HS-27A (cell line): ENCODE measurements at regions not wholly inside any gene's neighbourhood (a gene's known extent, or its start where the extent isn't known, plus 50 kb on each side); places are given as distances from the start of the nearest gene placed in this dataset.
"Not testable (repeated sequence)": the region's sequence is repeated elsewhere in the genome, so short reads cannot be mapped to it uniquely, and the experiment has no call there.

Experiments used
- DNase-seq: peaks from one replicate; pipeline ENCODE4 v3.0.0-alpha.2; 2012; ENCODE audit warnings: low read depth, missing footprints

DNA sequence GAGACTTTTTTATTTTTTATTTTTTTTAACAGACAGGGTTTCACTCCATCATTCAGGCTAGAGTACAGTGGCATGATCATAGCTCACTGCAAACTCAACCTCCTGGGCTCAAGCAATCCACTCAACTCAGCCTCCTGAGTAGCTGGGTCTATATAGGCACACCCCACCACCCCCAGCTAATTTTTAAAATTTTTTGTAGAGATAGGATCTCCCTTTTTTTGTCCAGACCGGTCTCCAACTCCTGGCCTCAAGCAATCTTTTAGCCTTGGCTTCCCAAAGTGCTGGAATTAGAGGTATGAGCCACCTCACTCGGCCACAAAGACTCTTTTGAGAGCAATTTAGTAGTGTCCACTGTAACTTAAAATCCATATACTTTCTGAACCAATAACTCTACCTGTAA lies 103.3 kb upstream of the DST start:
- no peak for DNase-seq

DNA sequence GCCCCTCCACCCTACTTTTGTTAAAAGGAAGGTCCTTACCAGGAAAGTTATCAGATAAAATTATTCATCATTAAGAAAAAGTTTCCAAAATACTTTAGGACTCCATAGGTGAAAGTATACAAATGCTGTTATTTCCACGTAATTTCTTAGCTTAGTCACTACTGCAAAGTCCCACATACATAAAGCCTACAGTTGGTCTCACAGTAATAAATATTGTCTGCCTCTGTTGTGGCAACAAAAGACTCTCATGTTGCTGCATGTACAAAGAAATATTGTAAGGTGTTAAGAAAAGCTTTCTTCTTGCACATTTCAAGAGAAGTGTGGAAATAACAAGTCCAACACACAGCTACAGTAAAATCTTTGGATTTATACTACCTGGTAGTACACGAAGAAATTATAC lies 102.4 kb upstream of the DST start:
- DNase-seq: no peak

DNA sequence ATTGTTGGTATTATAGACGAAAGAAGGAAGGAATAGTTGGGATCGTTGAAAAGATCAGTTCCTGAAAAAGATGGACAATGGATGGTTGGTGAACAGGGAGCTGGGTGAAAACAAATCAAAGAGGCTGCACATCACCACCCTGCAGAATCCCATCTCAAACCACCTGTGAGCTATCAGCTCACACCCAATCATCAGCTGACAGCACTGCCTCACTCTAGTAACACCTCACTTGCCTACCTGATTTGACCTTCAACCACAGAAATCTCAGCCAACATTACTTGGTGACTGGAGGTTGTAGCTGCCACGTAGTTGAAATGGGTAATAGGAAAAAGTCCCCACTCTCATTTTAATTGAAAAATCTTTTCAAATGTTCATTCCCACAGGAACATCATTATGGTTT lies 101.8 kb upstream of the DST start:
- DNase-seq: no peak

DNA sequence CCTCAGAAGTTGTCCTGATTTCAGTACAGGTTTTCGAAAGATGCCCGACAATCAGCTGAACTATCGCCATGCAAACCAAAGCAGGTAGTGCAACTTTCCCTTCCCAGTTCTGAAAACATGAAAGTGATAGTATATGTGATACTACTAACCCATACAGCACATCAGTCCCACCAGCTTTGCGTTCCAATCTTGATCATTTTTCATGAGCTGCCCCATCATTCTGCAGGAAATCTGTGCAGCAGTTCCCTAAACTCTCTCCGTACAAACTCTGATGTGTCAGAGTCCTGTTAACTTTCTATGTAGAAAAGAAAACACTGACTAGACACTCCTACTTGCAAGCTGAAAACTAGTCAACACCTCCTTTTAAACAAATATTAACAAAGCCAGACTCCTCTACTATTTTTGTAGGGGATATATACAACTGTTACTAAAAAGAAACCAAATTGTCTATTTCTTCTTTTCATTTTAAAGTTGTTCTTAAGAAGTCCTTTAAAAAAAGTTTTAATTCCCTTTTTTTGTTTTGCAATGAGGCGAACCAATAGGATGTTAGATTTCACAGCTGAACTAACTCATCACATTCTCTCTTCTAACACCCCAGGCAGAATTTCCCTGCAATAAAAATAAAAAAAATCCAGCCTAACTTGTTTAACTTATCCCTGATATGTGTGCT lies 99.6 kb upstream of the DST start:
- no peak for DNase-seq

DNA sequence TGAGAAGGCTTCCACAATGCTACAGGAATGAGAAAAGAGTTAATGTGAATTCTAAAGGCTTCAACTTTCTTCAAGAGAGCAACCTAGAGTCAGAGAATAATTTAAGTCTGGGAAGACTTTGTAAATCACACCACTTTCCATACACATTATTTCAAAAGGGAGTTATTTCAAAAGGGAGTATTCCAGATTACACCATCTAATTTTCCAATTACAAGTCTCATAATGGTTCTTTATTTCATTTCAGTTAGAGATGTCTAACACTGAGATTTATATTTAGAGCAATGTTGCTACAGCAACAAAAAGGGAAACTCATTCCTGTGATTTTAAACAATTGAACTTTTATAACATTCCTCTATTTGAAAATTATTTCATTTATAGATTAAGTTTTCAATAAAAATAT lies 98.8 kb upstream of the DST start:
- DNase-seq: no peak

DNA sequence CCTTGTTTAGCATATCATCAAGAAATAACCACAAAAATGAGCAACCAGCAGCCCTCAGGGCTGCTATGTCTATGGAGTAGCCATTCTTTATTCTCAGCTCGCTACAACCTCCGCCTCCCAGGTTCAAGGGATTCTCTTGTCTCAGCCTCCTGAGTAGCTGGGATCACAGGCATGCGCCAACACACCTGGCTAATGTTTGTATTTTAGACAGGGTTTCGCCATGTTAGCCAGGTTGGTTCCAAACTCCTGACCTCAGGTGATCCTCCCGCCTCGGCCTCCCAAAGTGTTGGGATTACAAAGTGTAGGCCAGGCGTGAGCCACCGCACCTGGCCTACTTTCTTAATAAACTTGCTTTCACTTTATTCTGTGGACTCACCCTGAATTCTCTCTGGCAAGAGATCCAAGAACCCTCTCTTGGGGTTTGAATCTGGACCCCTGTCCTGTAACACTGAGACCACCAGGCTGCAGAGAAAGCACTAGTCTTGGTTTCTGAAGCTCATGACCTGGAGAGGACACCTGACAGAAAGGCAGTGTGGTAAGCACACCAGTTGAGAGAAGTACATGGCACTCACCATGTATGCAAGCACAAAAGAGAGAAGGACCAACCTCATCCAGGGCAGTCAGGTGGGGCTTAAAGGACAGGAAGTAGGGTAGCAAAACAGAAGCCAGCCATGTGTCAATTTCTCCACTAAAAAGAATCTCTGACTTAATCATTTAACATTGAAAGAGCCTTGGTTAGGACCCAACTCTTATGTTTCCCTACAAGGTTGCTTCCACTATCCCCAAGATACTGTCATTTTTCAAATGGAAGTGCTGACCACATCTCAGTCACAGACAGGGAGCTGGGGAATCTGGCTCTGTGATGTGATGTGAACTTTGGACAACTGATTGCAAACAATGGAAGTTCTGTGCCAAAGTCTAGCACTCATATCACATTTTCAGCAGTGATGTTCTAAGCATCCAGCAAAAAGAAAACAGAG lies 97.4 kb upstream of the DST start:
- DNase-seq: no peak

DNA sequence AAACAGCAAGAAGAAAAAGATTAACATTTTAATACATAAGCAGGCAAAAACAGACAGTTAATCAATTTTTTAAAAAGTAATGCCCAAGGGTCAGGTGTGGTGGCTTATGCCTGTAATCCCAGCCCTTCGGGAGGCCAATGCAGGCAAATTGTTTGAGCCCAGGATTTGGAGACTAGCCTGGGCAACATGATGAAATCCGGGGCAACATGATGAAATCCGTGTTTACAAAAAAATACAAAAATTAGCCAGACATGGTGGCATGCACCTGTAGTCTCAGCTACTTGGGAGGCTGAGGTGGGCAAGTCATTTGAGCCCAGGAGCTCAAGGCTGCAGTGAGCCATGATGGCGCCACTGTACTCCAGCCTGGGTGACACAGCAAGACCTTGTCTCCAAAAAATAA lies 94.1 kb upstream of the DST start:
- no peak for DNase-seq

DNA sequence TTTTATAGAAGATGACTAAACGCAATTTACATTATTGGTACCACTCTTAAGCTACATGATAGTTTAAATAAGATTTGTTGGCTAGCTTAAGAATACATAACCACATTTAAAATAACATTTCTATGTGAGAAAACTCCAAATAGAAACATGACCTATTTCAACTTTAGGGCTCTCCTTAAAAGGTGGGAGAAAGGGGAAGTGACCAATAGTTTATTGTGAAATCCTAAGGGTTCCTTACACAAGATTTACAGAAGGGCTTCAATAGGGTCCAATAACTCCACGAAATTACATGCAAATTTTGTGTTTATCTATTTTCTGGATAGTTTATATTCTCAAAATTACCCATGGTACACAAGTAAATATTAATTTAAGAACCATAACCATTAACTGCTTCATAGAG lies 91.6 kb upstream of the DST start:
- no peak for DNase-seq

DNA sequence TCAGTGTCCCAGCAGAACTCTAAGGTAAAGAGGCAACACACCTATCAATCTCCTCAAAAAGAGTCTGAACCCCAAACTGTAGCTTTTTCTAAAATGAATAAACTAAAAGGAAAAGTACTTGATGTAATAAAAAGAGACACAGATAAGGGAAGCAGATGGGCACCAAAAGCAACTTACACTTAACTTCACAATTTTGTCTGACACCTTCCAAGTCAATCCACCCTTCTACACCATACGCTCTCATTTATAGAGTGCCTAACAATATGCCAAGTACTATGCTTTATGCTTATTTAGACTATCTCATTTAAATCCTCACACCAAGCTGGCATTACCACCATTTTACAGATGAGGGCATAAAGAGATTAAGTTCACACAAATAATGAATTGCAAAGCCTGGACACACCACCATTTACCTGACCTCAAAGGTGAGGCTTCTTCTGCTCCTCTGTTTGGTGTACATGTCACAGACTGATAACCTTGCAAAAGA lies 90.6 kb upstream of the DST start:
- DNase-seq: no peak

DNA sequence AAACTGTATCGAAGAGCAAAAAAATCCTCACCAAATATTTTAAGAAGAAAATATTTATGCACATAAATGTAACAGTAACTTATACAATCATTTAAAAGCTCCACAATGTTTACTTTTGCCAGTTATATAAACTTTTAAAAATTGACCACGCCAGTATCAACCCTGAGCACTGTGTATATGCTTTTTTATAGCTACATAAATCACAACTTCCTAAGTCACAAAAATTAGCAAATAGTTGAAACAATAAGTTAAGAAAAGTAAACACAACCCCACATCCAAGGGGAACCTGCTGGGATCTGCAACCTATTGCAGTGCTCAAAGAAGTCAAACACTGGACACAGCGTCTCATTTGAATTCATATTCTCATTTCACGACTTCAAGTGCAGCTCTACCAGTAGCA lies 89.8 kb upstream of the DST start:
- DNase-seq: no peak

DNA sequence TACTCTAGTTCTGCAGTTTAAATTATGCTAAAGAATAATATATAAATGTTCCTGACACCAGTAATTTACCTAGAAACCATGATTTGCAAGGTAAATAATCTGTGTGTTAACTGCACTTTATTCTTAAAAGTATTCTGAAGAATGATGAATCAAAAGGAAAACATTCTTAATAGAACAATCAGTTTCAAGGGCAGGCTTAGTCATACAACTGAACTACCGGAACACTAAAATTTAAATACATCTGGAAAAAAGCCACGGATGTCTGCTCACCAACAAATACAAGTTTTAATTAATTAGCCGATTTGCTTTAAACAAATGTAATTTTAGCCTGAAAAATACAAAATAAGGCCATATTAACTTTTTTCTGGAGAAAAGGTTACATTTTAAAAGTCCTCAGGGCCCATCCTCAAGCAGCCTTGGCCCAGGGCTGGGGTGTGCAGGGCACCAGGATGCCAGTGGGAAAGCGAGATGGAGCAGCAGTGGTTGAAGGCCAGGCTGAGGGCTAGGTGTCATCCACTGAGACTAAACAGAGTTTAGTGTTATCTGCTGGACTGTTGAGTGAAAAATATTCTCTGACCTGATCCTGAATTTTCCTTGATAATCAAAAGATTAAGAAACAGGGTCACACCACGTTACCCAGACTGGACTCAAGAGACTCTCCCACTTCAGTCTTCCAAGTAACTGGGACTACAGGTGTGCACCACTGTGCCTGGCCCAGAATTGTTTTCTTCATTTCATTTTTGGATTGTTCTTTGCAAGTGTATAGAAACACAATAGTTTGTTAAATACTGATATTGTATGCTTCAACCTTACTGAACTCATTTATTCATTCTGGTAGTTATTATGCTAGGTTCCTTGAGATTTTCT lies 88.2 kb upstream of the DST start:
- DNase-seq: peak; percentile 36

DNA sequence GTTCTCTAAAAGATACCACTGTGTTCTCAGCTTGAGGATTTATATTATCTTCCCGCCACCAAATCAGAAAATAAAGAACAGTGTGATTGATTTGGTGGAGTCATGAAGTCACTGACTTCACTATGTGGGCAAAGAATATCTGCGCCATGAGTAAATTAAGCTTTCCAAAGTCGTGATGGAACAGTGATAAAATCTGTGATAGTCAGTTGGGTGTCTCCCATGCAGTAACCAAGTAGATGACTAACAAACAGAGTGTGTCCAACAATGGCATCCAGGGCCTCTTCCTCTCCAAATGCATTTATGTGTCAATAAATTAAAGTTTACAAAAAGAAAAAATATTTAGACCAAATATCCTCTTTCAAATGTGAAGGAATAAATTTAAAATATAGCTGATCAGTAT lies 87.0 kb upstream of the DST start:
- peak; percentile 55 for DNase-seq

DNA sequence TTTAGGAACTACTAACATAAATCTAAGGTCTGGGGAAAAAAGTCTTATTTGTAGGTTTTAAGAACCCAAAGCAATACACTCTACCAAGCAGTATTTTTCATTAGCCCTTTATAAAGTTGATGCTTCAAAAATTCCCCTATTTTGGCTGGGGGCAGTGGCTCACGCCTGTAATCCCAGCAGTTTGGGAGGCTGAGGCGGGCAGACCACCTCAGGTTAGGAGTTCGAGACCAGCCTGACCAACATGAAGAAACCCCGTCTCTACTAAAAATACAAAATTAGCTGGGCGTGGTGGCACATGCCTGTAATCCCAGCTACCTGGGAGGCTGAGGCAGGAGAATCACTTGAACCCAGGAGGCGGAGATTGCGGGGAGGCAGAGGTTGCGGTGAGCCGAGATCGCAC lies 86.5 kb upstream of the DST start:
- DNase-seq: not testable (repeated sequence)

DNA sequence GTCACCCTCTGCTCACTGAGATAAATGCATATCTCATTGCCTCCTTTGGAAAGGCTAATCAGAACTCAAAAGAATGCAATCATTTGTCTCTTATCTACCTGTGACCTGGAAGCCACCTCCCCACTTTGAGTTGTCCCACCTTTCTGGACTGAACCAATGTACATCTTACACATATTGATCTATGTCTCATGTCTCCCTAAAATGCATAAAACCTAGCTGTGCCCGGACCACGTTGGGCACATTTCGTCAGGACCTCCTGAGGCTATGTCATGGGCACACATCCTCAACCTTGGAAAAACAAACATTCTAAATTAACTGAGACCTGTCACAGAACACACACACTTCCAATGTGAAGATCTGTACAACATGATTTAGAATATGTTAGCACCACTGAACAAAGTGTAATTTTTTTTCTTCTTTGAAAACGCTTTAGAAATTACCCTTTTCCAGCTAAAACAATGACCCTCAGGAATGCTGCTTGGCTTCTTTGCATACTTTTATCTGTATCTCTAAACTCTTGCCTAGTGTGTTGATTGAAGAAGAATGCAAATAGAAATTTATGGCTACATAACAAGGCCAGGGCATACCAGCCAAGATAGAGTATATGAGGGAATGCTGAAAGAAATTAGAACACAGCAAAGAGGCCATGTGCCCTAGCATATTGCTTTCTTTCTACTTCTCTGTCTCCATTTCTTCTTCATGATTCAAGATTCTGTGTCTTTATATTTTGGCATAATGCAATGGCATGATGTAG lies 84.6 kb upstream of the DST start:
- DNase-seq: no peak

DNA sequence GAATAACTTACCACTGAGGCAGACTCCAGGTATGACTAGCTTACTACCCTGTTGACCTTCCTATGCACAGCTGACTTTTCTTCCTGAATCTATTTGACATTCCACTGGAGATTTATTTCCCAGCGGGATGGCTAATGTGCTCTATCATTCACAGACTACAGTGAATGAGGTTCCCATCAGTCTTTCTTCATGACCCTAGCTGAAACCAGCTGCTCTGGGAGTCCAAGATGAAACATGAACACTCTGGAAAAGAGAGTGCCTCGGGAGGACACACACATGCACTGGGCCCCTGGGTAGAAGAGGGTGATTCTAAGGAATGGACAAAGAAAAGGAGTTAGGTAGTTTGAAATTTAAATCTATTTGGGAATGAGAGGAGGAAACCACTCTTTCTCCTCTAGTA lies 82.6 kb upstream of the DST start:
- DNase-seq: no peak

DNA sequence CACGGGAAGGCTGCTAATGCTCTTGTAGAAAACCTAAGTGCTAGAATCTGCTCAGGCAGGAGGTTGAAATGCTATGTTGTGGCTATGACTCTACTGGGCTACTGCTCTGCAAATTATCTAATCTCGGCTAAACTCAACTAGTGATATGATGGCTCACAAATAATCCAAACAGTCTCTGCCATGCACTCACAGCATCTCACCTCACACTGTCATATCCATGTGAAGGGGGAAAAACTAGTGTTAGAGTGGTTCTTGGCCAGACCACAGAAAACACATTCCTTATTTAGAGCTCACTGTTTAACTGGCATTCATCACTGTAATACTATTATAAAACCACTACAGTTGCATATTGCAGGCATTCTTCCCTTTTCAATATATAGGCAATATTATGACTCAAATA lies 81.8 kb upstream of the DST start:
- no peak for DNase-seq

DNA sequence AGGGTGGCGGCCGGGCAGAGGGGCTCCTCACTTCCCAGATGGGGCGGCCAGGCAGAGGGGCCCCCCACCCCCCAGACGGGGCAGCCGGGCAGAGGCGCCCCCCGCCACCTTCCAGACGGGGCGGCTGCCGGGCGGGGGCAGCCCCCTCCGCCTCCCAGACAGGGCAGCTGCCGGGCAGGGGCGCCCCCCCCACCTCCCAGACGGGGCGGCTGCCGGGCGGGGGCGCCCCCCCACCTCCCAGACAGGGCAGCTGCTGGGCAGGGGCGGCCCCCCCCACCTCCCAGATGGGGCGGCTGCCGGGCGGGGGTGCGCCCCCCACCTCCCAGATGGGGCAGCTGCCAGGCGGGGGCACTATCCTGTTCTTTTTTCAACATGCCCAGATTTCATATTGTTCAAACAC lies 78.2 kb upstream of the DST start:
- no peak for DNase-seq

DNA sequence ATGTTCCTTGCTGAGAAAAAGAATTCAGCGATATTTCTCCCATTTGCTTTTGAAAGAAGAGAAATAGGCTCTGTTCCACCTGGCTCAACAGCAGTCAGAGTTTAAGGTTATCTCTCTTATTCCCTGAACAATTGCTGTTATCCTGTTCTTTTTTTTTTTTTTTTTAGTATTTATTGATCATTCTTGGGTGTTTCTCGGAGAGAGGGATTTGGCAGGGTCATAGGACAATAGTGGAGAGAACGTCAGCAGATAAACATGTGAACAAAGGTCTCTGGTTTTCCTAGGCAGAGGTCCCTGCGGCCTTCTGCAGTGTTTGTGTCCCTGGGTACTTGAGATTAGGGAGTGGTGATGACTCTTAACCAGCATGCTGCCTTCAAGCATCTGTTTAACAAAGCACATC lies 77.5 kb upstream of the DST start:
- not testable (repeated sequence) for DNase-seq

DNA sequence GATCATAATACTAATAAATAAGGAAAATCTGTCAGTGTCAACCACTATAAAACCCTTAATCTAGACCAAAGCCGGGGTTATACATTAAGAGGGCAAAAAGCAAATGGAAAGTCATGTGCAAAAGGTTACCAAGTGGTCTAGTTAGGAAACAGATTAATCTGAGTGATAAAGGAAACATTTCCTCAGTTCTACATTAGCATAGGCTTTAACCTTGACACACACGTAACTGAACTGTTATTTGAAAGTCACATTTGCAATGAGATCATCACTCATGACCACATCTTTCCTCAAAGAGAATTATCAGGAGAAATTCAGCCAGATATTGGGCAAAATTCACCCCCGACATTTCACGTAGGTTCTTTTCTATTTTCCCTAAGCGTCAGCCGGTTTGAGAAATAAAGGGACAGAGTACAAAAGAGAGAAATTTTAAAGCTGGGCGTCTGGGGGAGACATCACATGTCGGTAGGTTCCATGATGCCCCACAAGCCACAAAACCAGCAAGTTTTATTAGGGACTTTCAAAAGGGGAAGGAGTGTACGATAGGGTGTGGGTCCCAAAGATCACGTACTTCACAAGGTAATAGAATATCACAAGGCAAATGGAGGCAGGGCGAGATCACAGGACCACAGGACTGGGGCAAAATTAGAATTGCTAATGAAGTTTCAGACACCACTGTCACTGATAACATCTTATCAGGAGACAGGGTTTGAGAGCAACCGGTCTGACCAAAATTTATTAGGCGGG lies 76.8 kb upstream of the DST start:
- not testable (repeated sequence) for DNase-seq

DNA sequence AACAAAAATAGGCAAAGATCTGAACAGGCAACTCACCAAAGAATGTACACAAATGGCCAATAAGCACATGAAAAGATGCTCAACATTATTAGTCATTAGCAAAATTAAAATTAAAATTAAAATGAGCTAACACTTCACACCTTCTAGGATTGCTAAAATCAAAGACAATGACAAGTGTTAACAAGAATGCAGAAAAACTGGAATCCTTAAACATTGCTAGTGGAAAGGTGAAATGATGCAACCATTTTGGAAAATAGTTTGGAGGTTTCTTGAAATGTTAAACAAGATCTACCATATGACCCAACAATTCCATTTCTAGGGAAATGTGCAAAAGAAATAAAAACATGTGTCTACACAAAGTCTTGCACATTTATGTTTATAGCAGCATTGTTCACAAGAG lies 75.5 kb upstream of the DST start:
- no peak for DNase-seq

DNA sequence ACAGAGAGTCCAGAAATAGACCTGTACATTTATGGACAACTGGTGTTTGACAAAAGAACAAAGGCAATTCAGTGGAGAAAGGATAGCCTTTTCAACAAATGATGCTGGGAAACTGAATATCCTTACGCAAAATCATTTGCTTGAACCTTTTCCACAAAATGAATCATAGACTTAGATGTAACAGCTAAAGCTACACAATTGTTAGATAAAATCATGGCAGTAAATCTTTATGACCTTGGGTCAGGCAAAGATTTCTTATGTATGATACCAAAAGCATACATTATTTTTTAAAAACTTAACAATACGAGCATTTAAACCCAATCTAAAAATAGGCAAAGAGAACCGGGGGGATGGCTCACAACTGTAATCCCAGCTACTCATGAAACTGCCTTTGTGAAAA lies 73.5 kb upstream of the DST start:
- DNase-seq: no peak
